ENCODE measurements at regions not wholly inside any gene's neighbourhood (a gene's known extent, or its start where the extent isn't known, plus 50 kb on each side); places are given as distances from the start of the nearest gene placed in this dataset.

- TF ChIP-seq NPAS2 (CRISPR knock-in tag; IDR thresholded peaks at IDR 0.05; ENCODE audit: borderline replicate concordance) (no peak), HOXB5 (CRISPR knock-in tag; IDR thresholded peaks at IDR 0.05) (no peak), PBX3 (IDR thresholded peaks at IDR 0.05) (0 out of 2 replicates have a peak, but pooled peaks have one; percentile 30)
These were observed 192.6 kb upstream of the HMGA2 start for GRCh38 chr12:65631621-65632111.

Measured in A549 (cell line).